Mucosa of descending colon (tissue), 3 donors: ENCODE measurements at regions not wholly inside any gene's neighbourhood (a gene's known extent, or its start where the extent isn't known, plus 50 kb on each side); places are given as distances from the start of the nearest gene placed in this dataset.
A peak's percentile ranks its signal among the peaks of the same experiment; 100 is the strongest.

Experiments
- ATAC-seq: fragments of 200-7000 bp; cut with Tn5 transposase; one replicate; pipeline ENCODE4 v1.9.1; 2020; ENCODE audit warnings: mild to moderate bottlenecking, moderate library complexity
- DNase-seq, 3 donors: peaks; one replicate each; pipeline ENCODE4 v3.0.0-alpha.2; 2020
- H3K36me3 ChIP-seq: fragments of 200-600 bp; one replicate; pipeline ENCODE4 v1.8.0; 2021; ENCODE audit warnings: low read depth, mild to moderate bottlenecking
- H3K4me1 ChIP-seq: fragments of 200-600 bp; one replicate; pipeline ENCODE4 v1.8.0; 2021; ENCODE audit warnings: low read depth, mild to moderate bottlenecking
- H3K4me3 ChIP-seq: fragments of 200-600 bp; one replicate; pipeline ENCODE4 v1.8.0; 2021; ENCODE audit warnings: mild to moderate bottlenecking
- H3K9me3 ChIP-seq: fragments of 200-600 bp; one replicate; pipeline ENCODE4 v1.8.0; 2021; ENCODE audit warnings: mild to moderate bottlenecking
- CTCF ChIP-seq: fragments of 200-600 bp; IDR thresholded peaks from one replicate; pipeline ENCODE4 v1.8.0; 2022; ENCODE audit warnings: antibody characterized with exemption, mild to moderate bottlenecking
- intact Hi-C, 2 donors: fragments of 100-400 bp; cut with DNase I in 1 of 2; cut with micrococcal nuclease in 1 of 2; formaldehyde crosslinking; loops; one replicate each; pipeline versions ENCODE4 v1.11.0 to v1.11.1; 2022; cut with DNase I, micrococcal nuclease
- donor health status: DM: no; HTN: no; CAD: no; lungs with moderate emphysema.
- donor health status: DM: no; HTN: no; CAD: no.
- donor health status: DM: no; HTN: yes; CAD: no.

GRCh38 chr5:30401479-30402058 is 791.9 kb upstream of the CDH6 start:
- Histone ChIP-seq H3K4me1 (no peaks in the 10 kb centered on the region), H3K4me3 (peak overlapping the region; percentile 2), H3K9me3 (no peaks in the 10 kb centered on the region), H3K36me3 (no peaks in the 10 kb centered on the region)
- DNase-seq = peak in 2 of 3 donors; percentile 26 to 72
- intact Hi-C loops = no loop called here
- ATAC-seq = no peak
- no peak for TF ChIP-seq CTCF

DNA sequence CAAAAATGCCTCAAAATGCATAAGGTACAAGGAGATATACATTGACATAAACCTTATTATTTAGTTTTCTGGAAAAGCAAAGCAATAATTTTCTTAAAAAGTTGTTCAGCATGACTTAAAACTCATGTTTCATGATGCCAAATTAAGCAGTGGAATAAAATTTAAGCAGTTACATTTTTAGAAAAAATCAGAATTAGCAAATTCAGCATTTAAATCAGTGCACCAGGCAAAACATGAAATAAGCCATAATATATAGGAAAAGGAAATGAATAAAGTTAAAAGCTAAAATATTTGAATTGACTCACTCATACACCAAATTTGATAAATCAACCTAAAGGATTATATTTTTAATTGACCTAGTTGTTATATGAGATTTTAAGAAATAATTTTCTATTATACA is 795.1 kb upstream of the CDH6 start:
- DNase-seq (no peak), ATAC-seq (no peak)
- no peaks in the 10 kb centered on the region for H3K9me3 ChIP-seq
- intact Hi-C loops = no loop called here
- H3K4me1 ChIP-seq = no peaks in the 10 kb centered on the region
- H3K4me3 ChIP-seq = no peak overlapping the region
- no peak for TF ChIP-seq CTCF
- H3K36me3 ChIP-seq = no peaks in the 10 kb centered on the region

- Histone ChIP-seq H3K4me1 (no peaks in the 10 kb centered on the region), H3K4me3 (no peak overlapping the region), H3K9me3 (no peaks in the 10 kb centered on the region), H3K36me3 (no peaks in the 10 kb centered on the region)
- intact Hi-C loops = no loop called here
- ATAC-seq (no peak), DNase-seq (no peak)
- no peak for TF ChIP-seq CTCF
These were observed 800.6 kb upstream of the CDH6 start for GRCh38 chr5:30392897-30393296.

DNA sequence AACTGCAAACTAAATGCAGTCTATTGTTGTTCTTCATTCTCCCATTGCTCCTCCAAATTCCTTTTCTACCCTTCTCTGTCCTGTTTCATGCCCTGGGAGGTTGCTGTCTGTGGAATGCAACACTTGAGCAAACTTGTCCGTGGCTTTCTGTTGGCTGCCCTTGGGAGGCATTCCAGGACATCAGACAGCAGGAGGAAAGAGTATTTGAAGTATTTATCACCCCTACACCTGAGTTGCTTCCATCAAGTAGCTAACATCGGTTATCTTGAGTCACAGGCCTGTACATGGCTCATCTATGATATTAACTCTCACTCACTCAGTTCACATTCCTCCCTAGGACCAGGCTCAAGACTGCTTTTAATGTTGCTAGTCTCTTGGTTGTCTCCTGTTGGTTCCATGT is 803.4 kb upstream of the CDH6 start:
- ATAC-seq (no peak), DNase-seq (no peak)
- H3K4me3 ChIP-seq = no peak overlapping the region
- intact Hi-C loops = no loop called here
- TF ChIP-seq CTCF = no peak
- H3K9me3 ChIP-seq = no peaks in the 10 kb centered on the region
- H3K4me1 ChIP-seq = no peaks in the 10 kb centered on the region
- no peaks in the 10 kb centered on the region for H3K36me3 ChIP-seq

- DNase-seq (no peak), ATAC-seq (no peak)
- intact Hi-C loops = no loop called here
- Histone ChIP-seq H3K36me3 (no peaks in the 10 kb centered on the region), H3K4me1 (no peaks in the 10 kb centered on the region), H3K4me3 (no peak overlapping the region), H3K9me3 (no peaks in the 10 kb centered on the region)
- TF ChIP-seq CTCF = no peak
These were observed 805.4 kb upstream of the CDH6 start for GRCh38 chr5:30387974-30388632.

DNA sequence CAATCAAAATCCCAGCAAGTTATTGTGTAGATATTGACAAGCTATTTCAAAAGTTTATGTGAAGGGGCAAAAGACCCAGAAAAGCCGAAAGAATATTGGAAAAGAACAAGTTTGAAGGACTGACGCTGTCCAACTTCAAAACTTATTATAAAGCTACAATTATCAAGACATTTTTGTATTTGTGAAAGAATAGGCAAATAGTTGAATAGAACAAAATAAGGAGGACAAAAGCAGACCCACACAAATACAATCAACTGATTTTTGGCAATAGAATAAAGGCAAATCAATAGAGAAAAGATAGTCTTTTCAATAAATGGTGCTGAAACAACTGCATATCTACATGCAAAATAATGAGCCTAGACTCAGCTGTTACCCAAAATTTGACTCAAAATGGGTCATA is 807.7 kb upstream of the CDH6 start:
- intact Hi-C loops = no loop called here
- no peak for TF ChIP-seq CTCF

More for the DNA sequence above, 807.7 kb upstream of the CDH6 start:
- no peaks in the 10 kb centered on the region for H3K9me3 ChIP-seq
- DNase-seq (no peak), ATAC-seq (no peak)
- H3K4me3 ChIP-seq = no peak overlapping the region
- no peaks in the 10 kb centered on the region for H3K36me3 ChIP-seq
- H3K4me1 ChIP-seq = no peaks in the 10 kb centered on the region
